Neural progenitor cell (in vitro differentiated cells): ENCODE measurements at regions not wholly inside any gene's neighbourhood (a gene's known extent, or its start where the extent isn't known, plus 50 kb on each side); places are given as distances from the start of the nearest gene placed in this dataset.

Experiments used
- DNase-seq: peaks from one replicate; pipeline ENCODE4 v3.0.0-alpha.2; 2016; ENCODE audit warnings: low spot score
- H2AFZ ChIP-seq: fragments of 200-600 bp; sonication (generic); replicated peaks from 2 replicates; pipeline ENCODE4 v1.6.1; 2016; ENCODE audit warnings: antibody characterized with exemption
- H3F3A ChIP-seq: fragments of 200-600 bp; sonication (generic); 2 replicates; pipeline ENCODE4 v1.6.1; 2016; ENCODE audit warnings: antibody characterized with exemption, low read depth
- H3K27ac ChIP-seq: fragments of 200-600 bp; sonication (generic); 2 replicates; pipeline ENCODE4 v1.5.1; 2016; ENCODE audit warnings: mild to moderate bottlenecking
- H3K27me3 ChIP-seq: fragments of 200-600 bp; sonication (generic); 2 replicates; pipeline ENCODE4 v1.6.1; 2016; ENCODE audit warnings: mild to moderate bottlenecking, moderate library complexity
- H3K36me3 ChIP-seq: fragments of 200-600 bp; sonication (generic); 2 replicates; pipeline ENCODE4 v1.5.1; 2016
- H3K4me1 ChIP-seq: fragments of 200-600 bp; sonication (generic); 2 replicates; pipeline ENCODE4 v1.6.1; 2016; ENCODE audit warnings: mixed run types
- H3K4me2 ChIP-seq: fragments of 200-600 bp; sonication (generic); 2 replicates; pipeline ENCODE4 v1.6.1; 2016
- H3K4me3 ChIP-seq: fragments of 200-600 bp; sonication (generic); 2 replicates; pipeline ENCODE4 v1.5.1; 2016
- H3K79me2 ChIP-seq: fragments of 200-600 bp; sonication (generic); 2 replicates; pipeline ENCODE4 v1.6.1; 2016; ENCODE audit warnings: low read depth
- H3K9ac ChIP-seq: fragments of 200-600 bp; sonication (generic); 2 replicates; pipeline ENCODE4 v1.6.1; 2016
- H3K9me3 ChIP-seq: fragments of 200-600 bp; sonication (generic); 2 replicates; pipeline ENCODE4 v1.5.1; 2016; ENCODE audit warnings: low read depth
- H4K20me1 ChIP-seq: fragments of 200-600 bp; sonication (generic); 2 replicates; pipeline ENCODE4 v1.6.1; 2016; ENCODE audit warnings: low read depth
- H3K27ac Mint-ChIP-seq: 3 replicates; pipeline ENCODE4 v1.8.0; 2021; ENCODE audit warnings: mixed read lengths
- H3K27me3 Mint-ChIP-seq: 2 replicates; pipeline ENCODE4 v1.8.0; 2022; ENCODE audit warnings: low read depth, mild to moderate bottlenecking, inconsistent platforms, moderate library complexity, mixed read lengths; ENCODE audit not compliant: insufficient read depth
- H3K36me3 Mint-ChIP-seq: 3 replicates; pipeline ENCODE4 v1.8.0; 2021; ENCODE audit warnings: mixed read lengths
- H3K4me1 Mint-ChIP-seq: 3 replicates; pipeline ENCODE4 v1.8.0; 2021; ENCODE audit warnings: mixed read lengths
- H3K4me3 Mint-ChIP-seq: 3 replicates; pipeline ENCODE4 v1.8.0; 2021; ENCODE audit warnings: mild to moderate bottlenecking, moderate library complexity, mixed read lengths
- H3K9me3 Mint-ChIP-seq: 3 replicates; pipeline ENCODE4 v1.8.0; 2020; ENCODE audit warnings: mixed read lengths
- EZH2 ChIP-seq: fragments of 200-600 bp; sonication (generic); IDR thresholded peaks from 2 replicates; pipeline ENCODE4 v1.6.1; 2017; ENCODE audit warnings: antibody characterized with exemption, mild to moderate bottlenecking, moderate library complexity
- EZH2phosphoT487 ChIP-seq: fragments of 200-600 bp; sonication (generic); IDR thresholded peaks from 2 replicates; pipeline ENCODE4 v1.6.1; 2017; ENCODE audit warnings: antibody characterized with exemption
- TF ChIP-seq, protein P1 (sequence below): fragments of 200-600 bp; sonication (generic); IDR thresholded peaks from 2 replicates; pipeline ENCODE4 v1.5.1; 2017; ENCODE audit warnings: antibody characterized with exemption, mild to moderate bottlenecking

DNA sequence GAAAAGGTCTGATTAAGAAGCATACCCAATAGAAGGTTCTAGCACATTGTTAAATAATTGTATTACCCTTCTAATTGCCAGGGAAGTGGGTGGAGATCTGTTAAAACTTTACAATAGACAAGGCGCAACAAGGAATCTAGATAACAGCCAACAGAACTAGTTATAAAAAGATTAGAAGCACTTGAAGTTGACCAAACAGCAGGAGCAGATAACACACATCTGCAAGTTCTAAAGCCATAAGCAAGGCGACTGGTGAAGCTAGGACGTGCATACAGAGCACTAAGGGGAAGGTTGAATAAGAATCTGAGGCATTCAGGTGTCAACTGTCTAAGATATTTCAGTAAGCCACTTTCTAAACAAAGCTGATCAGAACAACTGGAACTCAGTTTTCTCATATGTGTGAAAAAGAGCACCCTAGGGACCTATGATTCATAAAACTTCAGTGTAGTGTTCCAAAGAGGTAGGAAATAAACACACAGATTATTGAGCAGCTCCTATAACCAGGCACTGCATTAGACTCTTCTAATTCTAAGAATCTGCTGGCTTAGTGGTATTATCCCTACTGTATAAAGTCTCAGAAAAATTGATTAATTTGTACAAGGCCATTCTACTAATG lies 111.2 kb downstream of the SAMD9 start:
- H3K27me3 ChIP-seq: no peaks in the 10 kb centered on the region
- H4K20me1 ChIP-seq: no peaks in the 10 kb centered on the region
- H3K79me2 ChIP-seq: no peaks in the 10 kb centered on the region
- no peaks in the 10 kb centered on the region for H3F3A ChIP-seq
- H2AFZ ChIP-seq: no peak overlapping the region
- Mint-ChIP-seq H3K4me3 (no peak overlapping the region), H3K9me3 (no peaks in the 10 kb centered on the region), H3K27me3 (no peaks in the 10 kb centered on the region), H3K27ac (no peak overlapping the region), H3K4me1 (peaks cover 3% of the 10 kb centered on the region), H3K36me3 (no peaks in the 10 kb centered on the region)
- H3K9me3 ChIP-seq: no peaks in the 10 kb centered on the region
- no peak overlapping the region for H3K4me2 ChIP-seq
- TF ChIP-seq EZH2phosphoT487: no peak
- no peak for TF ChIP-seq EZH2
- TF ChIP-seq, protein P1, sequence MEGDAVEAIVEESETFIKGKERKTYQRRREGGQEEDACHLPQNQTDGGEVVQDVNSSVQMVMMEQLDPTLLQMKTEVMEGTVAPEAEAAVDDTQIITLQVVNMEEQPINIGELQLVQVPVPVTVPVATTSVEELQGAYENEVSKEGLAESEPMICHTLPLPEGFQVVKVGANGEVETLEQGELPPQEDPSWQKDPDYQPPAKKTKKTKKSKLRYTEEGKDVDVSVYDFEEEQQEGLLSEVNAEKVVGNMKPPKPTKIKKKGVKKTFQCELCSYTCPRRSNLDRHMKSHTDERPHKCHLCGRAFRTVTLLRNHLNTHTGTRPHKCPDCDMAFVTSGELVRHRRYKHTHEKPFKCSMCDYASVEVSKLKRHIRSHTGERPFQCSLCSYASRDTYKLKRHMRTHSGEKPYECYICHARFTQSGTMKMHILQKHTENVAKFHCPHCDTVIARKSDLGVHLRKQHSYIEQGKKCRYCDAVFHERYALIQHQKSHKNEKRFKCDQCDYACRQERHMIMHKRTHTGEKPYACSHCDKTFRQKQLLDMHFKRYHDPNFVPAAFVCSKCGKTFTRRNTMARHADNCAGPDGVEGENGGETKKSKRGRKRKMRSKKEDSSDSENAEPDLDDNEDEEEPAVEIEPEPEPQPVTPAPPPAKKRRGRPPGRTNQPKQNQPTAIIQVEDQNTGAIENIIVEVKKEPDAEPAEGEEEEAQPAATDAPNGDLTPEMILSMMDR: no peak
- no peaks in the 10 kb centered on the region for H3K4me1 ChIP-seq
- H3K36me3 ChIP-seq: no peaks in the 10 kb centered on the region
- no peak for DNase-seq
- no peak overlapping the region for H3K4me3 ChIP-seq
- no peak overlapping the region for H3K9ac ChIP-seq
- no peak overlapping the region for H3K27ac ChIP-seq

DNA sequence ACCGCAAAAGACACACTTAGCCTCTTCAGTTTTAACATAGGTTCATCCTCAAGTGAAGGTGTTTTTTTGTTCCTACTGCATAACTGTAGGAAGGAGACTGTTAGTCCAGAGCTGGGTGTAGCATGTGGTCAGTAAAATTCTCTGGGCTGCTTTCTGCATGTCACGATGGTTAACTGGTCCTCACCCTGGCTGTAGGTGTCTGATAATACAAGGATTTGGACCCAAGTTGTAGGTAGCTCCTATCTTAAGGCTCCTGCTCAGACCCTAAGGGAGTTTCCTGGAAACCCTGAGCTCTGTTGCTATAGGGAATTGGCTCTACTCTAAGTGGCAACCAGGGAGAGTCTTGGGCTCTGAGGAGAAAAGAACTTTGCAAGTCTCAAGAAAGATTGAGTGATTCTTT lies 112.9 kb downstream of the SAMD9 start:
- Mint-ChIP-seq H3K27ac (no peak overlapping the region), H3K27me3 (no peaks in the 10 kb centered on the region), H3K36me3 (no peaks in the 10 kb centered on the region), H3K9me3 (no peaks in the 10 kb centered on the region), H3K4me3 (no peak overlapping the region), H3K4me1 (no peaks in the 10 kb centered on the region)
- Histone ChIP-seq H3K9me3 (no peaks in the 10 kb centered on the region), H3K36me3 (no peaks in the 10 kb centered on the region), H3K4me1 (no peaks in the 10 kb centered on the region), H3K4me2 (no peak overlapping the region), H2AFZ (no peak overlapping the region), H3F3A (no peaks in the 10 kb centered on the region), H3K27me3 (no peaks in the 10 kb centered on the region), H3K9ac (no peak overlapping the region), H4K20me1 (no peaks in the 10 kb centered on the region), H3K27ac (no peak overlapping the region), H3K79me2 (no peaks in the 10 kb centered on the region), H3K4me3 (no peak overlapping the region)
- TF ChIP-seq EZH2: no peak
- TF ChIP-seq, protein P1: no peak
- TF ChIP-seq EZH2phosphoT487: no peak
- no peak for DNase-seq

DNA sequence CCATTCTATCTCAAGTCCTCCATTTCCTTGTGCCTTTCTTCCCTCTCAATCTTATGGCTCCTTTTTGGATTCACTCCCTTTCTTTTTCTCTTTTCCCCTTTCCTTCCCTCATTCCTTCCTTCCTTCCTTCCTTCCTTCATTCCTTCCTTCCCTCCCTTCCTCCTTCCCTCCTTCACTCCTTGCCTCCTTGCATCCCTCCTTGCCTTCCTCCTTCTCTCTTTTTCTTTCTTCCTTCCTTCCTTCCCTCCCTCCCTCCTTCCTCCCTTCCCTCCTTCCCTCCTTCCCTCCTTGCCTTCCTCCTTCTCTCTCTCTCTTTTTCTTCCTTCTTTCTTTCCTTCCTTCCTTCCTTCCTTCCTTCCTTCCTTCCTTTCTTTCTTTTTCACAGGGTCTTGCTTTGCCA lies 120.1 kb downstream of the SAMD9 start:
- H3K4me2 ChIP-seq: no peak overlapping the region
- no peak overlapping the region for H3K27ac ChIP-seq
- no peaks in the 10 kb centered on the region for H3F3A ChIP-seq
- H2AFZ ChIP-seq: peak overlapping the region; percentile 89
- no peaks in the 10 kb centered on the region for H3K4me1 Mint-ChIP-seq
- no peak overlapping the region for H3K4me3 Mint-ChIP-seq
- no peak overlapping the region for H3K4me3 ChIP-seq
- no peaks in the 10 kb centered on the region for H3K36me3 ChIP-seq
- H3K27ac Mint-ChIP-seq: no peak overlapping the region
- no peaks in the 10 kb centered on the region for H4K20me1 ChIP-seq
- H3K79me2 ChIP-seq: no peaks in the 10 kb centered on the region
- no peaks in the 10 kb centered on the region for H3K4me1 ChIP-seq
- H3K9me3 ChIP-seq: no peaks in the 10 kb centered on the region
- H3K9ac ChIP-seq: no peak overlapping the region
- DNase-seq: no peak
- TF ChIP-seq, protein P1: no peak
- no peak for TF ChIP-seq EZH2phosphoT487
- no peak for TF ChIP-seq EZH2
- H3K9me3 Mint-ChIP-seq: no peaks in the 10 kb centered on the region
- H3K27me3 ChIP-seq: no peaks in the 10 kb centered on the region
- H3K36me3 Mint-ChIP-seq: no peaks in the 10 kb centered on the region
- no peaks in the 10 kb centered on the region for H3K27me3 Mint-ChIP-seq
